GM12872 (cell line): ENCODE measurements at regions not wholly inside any gene's neighbourhood (a gene's known extent, or its start where the extent isn't known, plus 50 kb on each side); places are given as distances from the start of the nearest gene placed in this dataset.

Experiments
- CTCF ChIP-seq: IDR thresholded peaks from 3 replicates; pipeline ENCODE4 v1.5.1; 2011; ENCODE audit warnings: low read depth, mild to moderate bottlenecking, low read length, moderate library complexity; ENCODE audit not compliant: insufficient read depth

- TF ChIP-seq CTCF, result no peak
Observed at GRCh38 chr15:69636169-69636915, 183.7 kb downstream of the RPLP1 start.

- TF ChIP-seq CTCF, result no peak
Observed at GRCh38 chr15:69637818-69638217, 185.2 kb downstream of the RPLP1 start.

DNA sequence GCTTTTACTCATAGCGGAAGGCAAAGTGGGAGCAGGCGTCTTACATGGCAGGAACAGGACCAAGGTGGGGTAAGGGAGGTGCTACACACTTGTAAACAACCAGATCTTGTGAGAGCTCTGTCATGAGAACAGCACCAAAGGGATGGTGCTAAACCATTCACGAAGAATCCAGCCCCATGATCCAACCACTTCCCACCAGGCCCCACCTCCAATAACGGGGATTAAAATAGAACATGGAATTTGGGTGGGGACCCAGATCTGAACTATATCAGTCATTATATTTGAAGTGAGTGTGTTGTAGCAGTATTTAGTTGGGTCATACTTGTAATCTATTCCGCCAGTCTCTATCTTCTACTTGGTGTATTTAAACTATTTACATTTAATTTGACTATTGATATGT, 190.9 kb downstream of the RPLP1 start:
- no peak for TF ChIP-seq CTCF

DNA sequence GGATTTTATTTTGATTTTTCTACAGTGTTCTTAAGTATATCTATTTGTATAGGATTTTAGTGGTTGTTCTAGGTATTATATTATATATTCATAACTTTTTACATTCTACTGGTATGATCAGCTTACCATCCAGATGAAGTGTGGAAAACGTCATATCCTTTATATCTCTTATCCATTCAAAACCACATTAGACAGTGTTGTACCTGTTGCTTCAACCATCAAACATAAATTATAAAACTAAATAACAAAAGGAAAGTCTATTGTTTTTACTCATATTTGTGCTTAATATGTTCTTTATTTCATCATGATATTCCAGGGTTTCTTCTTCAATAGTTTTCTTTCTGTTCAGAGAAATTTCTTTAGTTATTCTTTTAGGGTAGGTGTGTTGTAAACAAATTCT, 191.4 kb downstream of the RPLP1 start:
- TF ChIP-seq CTCF, result no peak

DNA sequence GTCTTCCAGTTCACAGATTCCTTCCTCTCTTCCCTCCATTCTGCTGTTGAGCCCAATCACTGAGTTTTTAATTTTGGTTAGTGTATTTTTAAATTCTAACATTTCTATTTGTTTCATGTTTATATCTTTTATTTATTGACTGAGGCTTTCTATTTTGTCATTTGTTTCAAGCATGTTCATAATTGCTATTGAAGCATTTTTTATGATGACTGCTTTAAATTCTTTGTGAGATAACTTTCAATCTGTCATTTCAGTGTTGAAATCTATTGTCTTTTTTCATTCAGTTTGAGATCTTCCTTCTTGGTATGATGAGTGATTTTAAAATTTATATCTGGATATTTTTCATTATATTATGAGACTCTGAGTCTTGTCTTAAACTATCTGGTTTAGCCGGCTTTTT, 192.3 kb downstream of the RPLP1 start:
- no peak for TF ChIP-seq CTCF

DNA sequence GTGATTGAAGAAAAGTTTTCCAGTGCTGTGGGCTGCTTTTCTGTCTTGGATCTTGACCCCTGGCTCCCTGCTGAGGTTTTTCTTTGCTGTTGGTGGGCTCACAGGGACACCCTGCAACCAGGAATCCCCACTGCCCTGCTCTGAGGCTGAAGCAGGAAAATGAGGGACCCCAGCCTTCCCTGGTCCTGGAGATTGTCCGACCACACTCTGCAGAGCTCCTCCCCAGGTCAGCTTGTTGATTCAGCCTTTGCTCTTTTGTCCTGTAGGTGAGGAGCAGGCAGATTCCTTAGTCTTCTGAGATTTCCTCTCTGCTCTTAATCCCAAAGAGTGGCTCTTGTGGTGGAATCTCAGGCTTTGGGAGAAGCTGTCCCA, 194.5 kb downstream of the RPLP1 start:
- TF ChIP-seq CTCF, result no peak

DNA sequence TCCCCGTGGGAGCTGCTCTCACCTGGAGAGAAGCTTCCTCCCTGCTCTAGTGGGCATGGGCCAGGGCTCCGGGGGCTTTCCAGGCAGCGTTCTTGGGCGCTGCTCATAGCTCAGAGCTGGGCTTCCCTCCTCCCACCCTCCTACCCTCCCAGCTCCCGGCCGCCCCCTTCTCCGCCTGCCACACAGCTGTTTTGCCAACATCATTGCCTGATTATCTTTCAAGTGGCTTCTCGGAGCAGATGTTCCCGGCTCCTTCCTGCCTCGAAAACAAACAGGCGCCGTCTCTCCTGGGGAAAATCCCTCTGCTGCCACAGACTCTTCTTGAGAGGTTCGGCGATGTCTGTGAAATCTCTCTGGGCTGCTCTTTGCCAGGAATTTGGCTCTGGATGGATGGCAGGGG, 195.6 kb downstream of the RPLP1 start:
- TF ChIP-seq CTCF, result no peak
